Amniotic epithelial cell (primary cell): ENCODE measurements at regions not wholly inside any gene's neighbourhood (a gene's known extent, or its start where the extent isn't known, plus 50 kb on each side); places are given as distances from the start of the nearest gene placed in this dataset.
"Not testable (repeated sequence)": the region's sequence is repeated elsewhere in the genome, so short reads cannot be mapped to it uniquely, and the experiment has no call there.

Experiments used
- DNase-seq: peaks from one replicate; pipeline ENCODE4 v3.0.0-alpha.2; 2010; ENCODE audit warnings: low read depth

GRCh38 chr10:3876350-3876962 is 91.4 kb upstream of the KLF6 start:
- no peak for DNase-seq

GRCh38 chr10:3875842-3876235 is 90.8 kb upstream of the KLF6 start:
- DNase-seq: no peak

DNA sequence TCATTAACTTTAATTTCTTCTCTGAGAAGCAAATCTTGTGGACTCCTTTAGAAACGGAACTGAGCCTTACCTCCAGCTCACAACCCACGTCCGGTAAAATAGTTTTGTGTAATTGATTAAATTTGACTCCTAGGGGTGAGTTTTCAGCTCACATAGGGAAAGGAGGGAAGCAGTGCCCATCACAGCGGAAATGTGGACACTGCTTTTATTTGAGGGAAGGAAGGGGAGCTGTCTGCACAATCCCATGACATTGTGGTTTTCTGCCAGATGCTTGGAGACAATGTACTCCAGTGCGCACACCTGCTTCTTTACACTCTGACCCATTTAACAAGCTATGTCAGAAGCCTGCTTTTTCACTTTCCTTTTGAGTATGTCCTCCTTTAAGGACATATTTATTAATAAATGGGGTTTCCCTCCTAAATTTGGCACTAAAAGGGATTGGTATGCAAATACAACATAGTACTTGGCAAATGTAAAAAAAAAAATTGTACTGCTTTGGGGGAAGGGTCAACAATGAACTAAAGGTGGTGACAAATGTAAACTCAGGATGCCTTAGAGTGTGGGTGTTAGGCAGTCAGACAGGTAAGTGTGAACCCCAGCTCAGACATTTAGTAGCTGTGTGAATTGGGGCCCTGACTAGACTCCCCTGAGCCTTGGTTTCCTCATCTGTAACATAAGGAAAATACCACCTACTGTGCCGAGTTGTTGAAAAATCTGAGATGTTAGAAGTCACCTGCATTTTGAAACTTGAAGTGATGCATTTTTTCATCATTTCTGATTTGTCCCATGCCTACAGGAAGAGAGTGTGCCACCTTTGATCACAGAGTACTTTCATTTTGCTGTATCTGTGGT is 90.2 kb upstream of the KLF6 start:
- DNase-seq: no peak

GRCh38 chr10:3874610-3874989 is 89.6 kb upstream of the KLF6 start:
- not testable (repeated sequence) for DNase-seq

DNA sequence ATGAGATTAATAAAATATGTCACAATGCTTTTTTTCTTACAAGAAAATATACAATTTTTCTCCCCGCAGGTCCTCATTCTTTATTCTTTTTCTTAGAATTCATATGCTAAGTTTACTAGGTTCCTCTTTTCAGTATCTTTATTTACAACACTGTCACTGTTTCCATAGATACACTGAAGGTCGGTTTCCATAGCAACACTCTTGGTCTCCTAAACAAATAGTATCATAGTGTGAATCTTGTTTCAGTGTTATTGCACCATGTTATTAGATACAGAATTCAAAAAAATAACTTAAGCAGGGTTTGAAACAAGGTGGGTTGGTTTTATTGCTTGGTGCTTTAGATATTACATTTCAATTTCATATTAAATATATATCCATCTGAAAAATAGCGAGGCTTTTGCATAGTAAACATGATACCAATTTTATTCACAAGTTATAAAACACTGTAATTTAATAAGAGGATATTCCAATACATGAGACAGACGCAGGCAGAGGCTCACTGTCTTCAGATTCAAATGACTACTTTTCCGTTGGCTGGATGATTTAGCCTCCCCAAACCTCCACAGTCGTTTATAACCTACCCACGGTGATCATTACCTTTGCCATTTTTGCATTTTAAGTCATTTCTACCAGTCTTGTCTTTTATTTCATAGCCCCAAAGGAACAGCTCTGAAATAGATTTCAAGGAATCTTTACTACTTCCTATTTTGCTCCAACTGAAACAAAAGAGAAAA is 88.9 kb upstream of the KLF6 start:
- peak; percentile 75 for DNase-seq

DNA sequence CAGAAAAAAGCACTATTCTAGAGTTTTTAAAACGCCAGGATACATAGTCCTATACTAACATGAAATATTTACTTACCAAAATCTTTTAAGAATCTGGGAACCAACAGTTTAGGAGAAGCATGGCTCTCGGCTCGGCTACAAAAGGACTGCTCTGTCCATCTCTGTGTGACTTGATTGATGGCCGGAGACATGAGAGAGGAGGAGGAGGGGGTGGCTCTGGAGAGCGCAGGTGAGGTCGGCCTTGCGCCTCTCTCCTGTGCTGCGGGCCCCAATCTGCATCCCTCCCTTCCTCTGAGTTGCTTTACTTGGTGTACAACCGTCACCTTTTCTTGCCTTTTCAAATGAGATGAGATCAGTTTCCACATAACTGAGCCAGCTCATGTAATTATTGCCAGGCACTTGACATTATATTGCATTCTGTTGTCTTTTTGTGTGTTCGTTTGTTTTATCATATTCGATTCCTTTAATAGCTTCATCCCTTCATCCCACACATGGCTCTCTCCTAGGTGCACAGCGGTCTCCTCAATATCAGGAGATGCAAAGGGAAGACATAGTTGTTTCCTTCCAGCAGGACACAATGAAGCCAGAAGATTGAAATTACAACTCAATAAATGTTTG is 87.8 kb upstream of the KLF6 start:
- DNase-seq: no peak

- DNase-seq: no peak
Observed at GRCh38 chr10:3871424-3871996, 86.5 kb upstream of the KLF6 start.

DNA sequence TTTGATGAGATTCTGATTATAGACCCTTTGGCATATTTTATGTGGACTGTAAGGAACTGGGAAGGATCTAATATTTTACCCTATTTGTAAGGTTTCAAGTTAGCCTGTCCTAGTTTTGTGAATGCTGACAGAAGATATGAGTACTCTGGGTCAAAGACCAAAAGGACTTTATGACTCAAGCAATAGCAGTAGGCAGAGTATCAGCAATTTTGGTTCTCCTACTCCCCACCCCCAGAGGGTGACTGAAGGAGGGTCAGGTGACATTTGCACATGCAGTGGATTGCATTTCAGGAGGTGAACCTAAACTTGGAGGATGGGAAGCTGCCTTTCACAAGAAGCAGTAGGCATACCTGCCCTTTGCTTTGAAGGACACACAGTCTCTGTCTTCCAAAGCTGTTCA is 84.0 kb upstream of the KLF6 start:
- no peak for DNase-seq

GRCh38 chr10:3868271-3868664 is 83.3 kb upstream of the KLF6 start:
- DNase-seq: no peak

- DNase-seq: no peak
Observed at GRCh38 chr10:3867454-3868270, 82.7 kb upstream of the KLF6 start.

DNA sequence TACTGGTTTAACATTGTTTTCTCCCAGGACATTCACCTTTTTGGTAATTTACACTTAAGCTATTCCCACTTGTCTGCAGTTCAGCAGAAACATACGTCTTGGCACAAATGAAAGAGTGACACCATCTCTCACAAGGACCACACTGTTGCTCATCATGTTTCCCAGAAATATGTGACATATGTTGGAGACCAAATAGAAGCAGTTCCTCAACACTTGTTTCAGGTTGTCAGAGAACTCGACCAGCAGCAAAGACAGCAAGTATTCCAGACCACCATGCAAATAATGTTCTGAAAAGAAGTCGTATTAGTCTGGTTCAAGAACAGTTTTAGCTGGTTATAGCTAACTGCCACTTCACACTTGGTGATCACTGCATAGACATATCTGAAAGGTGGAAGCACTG is 81.3 kb upstream of the KLF6 start:
- DNase-seq: no peak

DNA sequence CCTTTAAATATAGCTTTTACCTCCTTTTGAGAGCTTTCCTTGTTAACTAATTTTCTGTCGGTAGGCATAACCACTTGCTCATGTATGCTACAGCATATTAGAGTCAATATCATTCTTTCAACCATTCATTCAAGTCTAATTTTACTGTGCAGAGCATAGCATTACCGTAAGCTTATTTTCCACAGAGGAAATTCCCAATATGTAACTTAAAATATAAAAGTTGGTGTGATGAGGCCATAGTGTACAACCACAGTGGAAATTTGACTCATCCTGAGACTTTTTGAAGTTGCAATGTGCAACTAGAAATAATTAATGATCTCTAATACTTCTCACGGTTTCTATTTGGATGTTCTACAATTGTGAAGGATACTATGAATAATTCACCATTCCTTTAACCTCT is 80.6 kb upstream of the KLF6 start:
- no peak for DNase-seq

GRCh38 chr10:3861795-3862194 is 76.8 kb upstream of the KLF6 start:
- no peak for DNase-seq

DNA sequence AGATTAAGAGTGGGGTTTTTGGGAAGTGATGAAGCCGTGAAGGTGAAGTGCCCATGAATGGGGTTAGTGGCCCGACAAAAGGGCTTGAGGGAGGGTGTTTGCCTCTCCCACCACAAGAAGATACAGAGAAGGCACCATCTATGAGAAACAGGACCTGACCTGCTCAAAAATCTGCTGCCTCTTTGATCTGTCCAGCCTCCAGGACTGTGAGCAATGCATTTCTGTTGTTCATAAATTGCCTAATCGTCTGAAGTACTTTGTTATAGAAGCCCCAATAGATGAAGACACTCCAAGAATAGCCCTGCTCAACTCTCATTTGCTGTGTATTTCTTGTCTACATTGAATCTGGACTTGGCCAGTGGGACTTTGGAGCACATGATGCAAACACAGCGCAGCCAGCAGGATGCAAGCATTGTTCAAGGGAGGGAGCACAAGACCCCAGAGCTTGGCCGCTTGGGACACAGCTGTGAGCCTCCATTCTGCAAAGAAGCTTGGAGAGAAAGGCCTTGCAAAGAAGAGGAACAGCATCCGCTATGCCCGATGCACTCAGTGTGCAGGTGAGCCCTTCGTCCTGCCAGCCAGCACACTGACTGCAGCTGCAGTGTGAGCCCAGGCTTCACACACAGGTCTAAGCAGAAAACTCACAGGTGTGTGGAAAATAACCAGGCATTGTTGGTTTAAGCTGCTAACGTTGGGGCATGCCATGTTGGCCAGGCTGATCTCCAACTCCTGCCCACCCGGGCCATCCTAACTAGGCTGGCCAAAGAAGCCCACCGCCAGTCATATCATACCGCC is 73.2 kb upstream of the KLF6 start:
- no peak for DNase-seq

- no peak for DNase-seq
Observed at GRCh38 chr10:3857318-3857717, 72.3 kb upstream of the KLF6 start.

DNA sequence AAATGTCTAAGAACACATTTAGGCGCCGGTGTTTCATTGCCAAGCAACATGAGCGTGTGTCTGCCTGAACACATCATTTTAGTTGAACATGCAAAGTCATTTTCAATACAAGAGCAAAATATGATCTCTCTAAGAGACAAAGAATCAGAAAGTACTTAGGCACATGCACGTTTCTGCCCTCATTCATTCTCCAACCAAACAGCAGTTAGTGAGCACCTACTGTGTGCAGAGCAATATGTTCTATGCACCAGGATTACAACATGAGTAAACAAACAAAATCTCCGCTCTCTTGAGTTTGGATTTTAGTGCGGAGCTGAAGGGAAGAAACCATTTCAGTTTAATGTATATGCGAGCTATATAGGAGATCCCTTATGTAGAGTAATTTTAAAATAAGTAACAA is 71.6 kb upstream of the KLF6 start:
- no peak for DNase-seq

DNA sequence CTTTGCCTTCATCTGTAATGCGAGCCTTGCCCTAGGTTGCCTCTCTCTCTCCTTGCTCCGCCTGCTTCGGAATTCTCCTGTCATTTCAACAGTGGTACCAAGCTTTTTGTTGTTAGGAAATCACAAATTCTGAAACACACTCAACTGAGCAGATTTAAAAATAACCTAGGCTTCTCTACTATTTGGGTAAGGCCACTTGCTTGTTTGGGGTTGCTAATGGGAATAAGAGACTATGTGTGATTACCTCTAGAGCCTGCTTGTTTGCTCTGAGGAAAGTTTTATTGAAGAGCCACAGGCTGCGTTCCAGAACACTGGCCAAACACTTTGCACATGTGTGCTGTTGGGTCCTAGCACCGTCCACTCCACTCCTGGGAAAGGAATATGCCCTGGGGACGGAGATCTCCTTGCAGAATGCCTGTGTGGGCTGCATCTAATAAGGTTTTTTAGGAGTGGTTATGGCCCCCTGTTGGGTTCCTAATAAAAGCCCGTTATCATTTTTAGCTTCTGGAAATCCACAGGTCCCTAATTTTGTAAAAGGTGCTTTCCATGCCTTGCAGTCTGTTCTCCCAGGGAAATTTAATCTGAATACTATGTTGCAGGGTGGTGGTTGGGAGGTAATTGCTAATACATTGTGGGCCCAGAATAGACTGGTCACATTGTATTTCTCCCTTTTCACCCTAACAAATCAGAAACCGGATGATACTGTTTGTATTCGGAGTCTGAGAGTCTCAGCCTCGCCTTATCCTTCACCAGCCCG is 68.7 kb upstream of the KLF6 start:
- DNase-seq: peak; percentile 31

DNA sequence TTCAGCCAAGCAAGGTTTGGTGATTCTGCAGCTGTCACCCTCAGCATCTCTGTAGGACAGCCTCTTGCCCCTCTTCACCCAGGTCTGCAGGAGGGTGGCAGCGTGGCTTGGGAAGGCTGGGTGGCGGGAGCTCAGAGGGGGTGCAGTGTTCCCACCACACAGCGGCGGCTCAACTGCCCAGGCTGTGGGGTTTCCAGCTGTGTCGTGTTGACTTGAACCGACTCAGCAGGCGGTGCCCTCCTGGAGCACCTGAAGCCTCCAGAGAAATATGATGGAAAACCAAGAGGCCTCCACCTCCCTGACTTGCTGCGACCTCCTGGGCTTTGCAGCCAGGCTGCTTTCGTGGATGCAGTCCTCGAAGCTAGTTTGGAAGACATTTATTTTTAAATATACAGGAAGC is 68.0 kb upstream of the KLF6 start:
- DNase-seq: no peak

GRCh38 chr10:3852147-3852904 is 67.3 kb upstream of the KLF6 start:
- DNase-seq: peak; percentile 99
